Panc1 (cell line): ENCODE measurements at regions not wholly inside any gene's neighbourhood (a gene's known extent, or its start where the extent isn't known, plus 50 kb on each side); places are given as distances from the start of the nearest gene placed in this dataset.

Experiments
- ATAC-seq: fragments of 200-7000 bp; cut with Tn5 transposase; 2 replicates; pipeline ENCODE4 v1.9.1; 2020; ENCODE audit warnings: mild to moderate bottlenecking, moderate library complexity
- BruUV-seq: library from RNA; stranded (reverse); fragments of 400-500 nt; replicated peaks from 2 replicates; lab custom pipeline; 2021; lab: Mats Ljungman, UMichigan
- CTCF ChIA-PET: fragments of 300-600 bp; sonication (Branson Sonifier 250); formaldehyde crosslinking; loops from one replicate; lab custom pipeline; 2022; ENCODE audit warnings: antibody characterized with exemption; lab: Charles Lee
- POLR2A ChIA-PET: fragments of 300-600 bp; sonication (Branson Sonifier 250); formaldehyde crosslinking; loops from one replicate; lab custom pipeline; 2022; ENCODE audit warnings: antibody characterized with exemption; lab: Charles Lee
- DNase-seq: peaks from one replicate; pipeline ENCODE4 v3.0.0-alpha.2; 2010; ENCODE audit warnings: low read depth, low spot score
- H3K27ac ChIP-seq: 2 replicates; pipeline ENCODE4 v1.5.1; 2011; ENCODE audit warnings: mild to moderate bottlenecking, low read length, inconsistent platforms
- H3K27me3 ChIP-seq: fragments of 200-500 bp; sonication (Bioruptor generic); 2 replicates; pipeline ENCODE4 v1.6.0; 2014; ENCODE audit warnings: low read length, inconsistent platforms; ENCODE audit not compliant: control insufficient read depth, insufficient read depth
- H3K36me3 ChIP-seq: fragments of 200-500 bp; sonication (Bioruptor generic); 2 replicates; pipeline ENCODE4 v1.5.1; 2014; ENCODE audit warnings: inconsistent platforms, mild to moderate bottlenecking, low read length, moderate library complexity; ENCODE audit not compliant: control insufficient read depth, insufficient read depth
- H3K4me1 ChIP-seq: 2 replicates; pipeline ENCODE4 v1.5.1; 2011; ENCODE audit warnings: inconsistent platforms, mild to moderate bottlenecking, low read length, moderate library complexity; ENCODE audit not compliant: control insufficient read depth, insufficient read depth
- H3K4me3 ChIP-seq, 2 experiments: 2 replicates each; pipeline ENCODE4 v1.5.1; 2011 to 2012; ENCODE audit warnings: low read depth in 2 of 2, low read length in 2 of 2, mild to moderate bottlenecking in 2 of 2, inconsistent platforms in 1 of 2, moderate library complexity in 1 of 2
- H3K9me3 ChIP-seq: fragments of 200-500 bp; sonication (Bioruptor generic); 2 replicates; pipeline ENCODE4 v1.5.1; 2014; ENCODE audit warnings: low read depth, mild to moderate bottlenecking, inconsistent platforms, low read length, moderate library complexity; ENCODE audit not compliant: control insufficient read depth, insufficient read depth
- CTCF ChIP-seq: fragments of 450-650 bp; IDR thresholded peaks from 2 replicates; pipeline ENCODE4 v1.5.1; 2017; ENCODE audit warnings: mild to moderate bottlenecking
- POLR2AphosphoS5 ChIP-seq: IDR thresholded peaks from 2 replicates; pipeline ENCODE4 v1.6.1; 2012; ENCODE audit warnings: mild to moderate bottlenecking, low read depth, low read length, moderate library complexity
- REST ChIP-seq, 2 experiments: IDR thresholded peaks; 2 replicates each; pipeline ENCODE4 v1.6.1; 2011 to 2012; ENCODE audit warnings: low read depth in 2 of 2, control low read depth in 1 of 2, low read length in 1 of 2, mild to moderate bottlenecking in 1 of 2, moderate library complexity in 1 of 2; ENCODE audit not compliant: insufficient read depth in 1 of 2
- SIN3A ChIP-seq: IDR thresholded peaks from 2 replicates; pipeline ENCODE4 v1.6.1; 2012; ENCODE audit warnings: low read depth, mild to moderate bottlenecking, low read length, moderate library complexity, borderline replicate concordance; ENCODE audit not compliant: insufficient read depth
- TCF7L2 ChIP-seq: IDR thresholded peaks from 2 replicates; pipeline ENCODE4 v1.6.1; 2011; ENCODE audit warnings: mild to moderate bottlenecking, low read depth, low read length, inconsistent platforms
- in situ Hi-C: cut with HindIII; loops from 2 replicates; pipeline ENCODE4 v1.10.0; 2016; ENCODE audit warnings: low sequenced_read_pairs, low pct_unique_long_range_greater_than_20kb
- intact Hi-C: fragments of 100-400 bp; cut with micrococcal nuclease; formaldehyde crosslinking; loops from one replicate; pipeline ENCODE4 v1.10.0; 2022; ENCODE audit not compliant: unreplicated experiment

- DNase-seq (no peak), ATAC-seq (no peak)
- H3K4me1 ChIP-seq, result no peaks in the 10 kb centered on the region
- ChIA-PET POLR2A (no interaction called here), CTCF (no interaction called here)
- intact Hi-C loops, result no loop called here
- BruUV-seq, result no TSS peak
- H3K9me3 ChIP-seq, result no peaks in the 10 kb centered on the region
- H3K27ac ChIP-seq, result no peak overlapping the region
- TF ChIP-seq REST (IDR thresholded peaks at IDR 0.05; ENCODE audit: insufficient read depth in 1 of 2, low read depth in 2 of 2, low read length in 1 of 2) (no peak), POLR2AphosphoS5 (no peak), SIN3A (no peak)
- H3K27me3 ChIP-seq, result no peaks in the 10 kb centered on the region
- in situ Hi-C loops, result no loop called here
- no peak overlapping the region for H3K4me3 ChIP-seq
- H3K36me3 ChIP-seq, result no peaks in the 10 kb centered on the region
Measured at GRCh38 chr12:61646639-61647038, 613.6 kb upstream of the USP15 start.

GRCh38 chr12:61647566-61647965 is 612.6 kb upstream of the USP15 start:
- no peaks in the 10 kb centered on the region for H3K9me3 ChIP-seq
- H3K36me3 ChIP-seq, result no peaks in the 10 kb centered on the region
- DNase-seq, result no peak
- in situ Hi-C loops, result no loop called here
- no peaks in the 10 kb centered on the region for H3K27me3 ChIP-seq
- ChIA-PET CTCF (no interaction called here), POLR2A (no interaction called here)
- H3K27ac ChIP-seq, result no peak overlapping the region
- ATAC-seq, result no peak
- intact Hi-C loops, result no loop called here
- H3K4me3 ChIP-seq, result no peak overlapping the region
- TF ChIP-seq REST (IDR thresholded peaks at IDR 0.05; ENCODE audit: insufficient read depth in 1 of 2, low read depth in 2 of 2, low read length in 1 of 2) (no peak), CTCF (no peak), TCF7L2 (no peak), SIN3A (no peak), POLR2AphosphoS5 (no peak)
- no peaks in the 10 kb centered on the region for H3K4me1 ChIP-seq
- BruUV-seq, result no TSS peak
